WTC11 (cell line): ENCODE measurements at regions not wholly inside any gene's neighbourhood (a gene's known extent, or its start where the extent isn't known, plus 50 kb on each side); places are given as distances from the start of the nearest gene placed in this dataset.
"Not testable (repeated sequence)": the region's sequence is repeated elsewhere in the genome, so short reads cannot be mapped to it uniquely, and the experiment has no call there.

Experiments
- ATAC-seq: fragments of 200-7000 bp; cut with Tn5 transposase; 2 replicates; pipeline ENCODE4 v1.10.0; 2021; ENCODE audit warnings: mild to moderate bottlenecking, moderate library complexity
- CTCF ChIA-PET: fragments of 300-600 bp; sonication (Branson Sonifier 250); formaldehyde crosslinking; loops from one replicate; lab custom pipeline; 2021; ENCODE audit warnings: antibody characterized with exemption; lab: Charles Lee
- POLR2A ChIA-PET: fragments of 350-600 bp; sonication (Branson Sonifier 250); formaldehyde crosslinking; loops from one replicate; lab custom pipeline; 2021; ENCODE audit warnings: antibody characterized with exemption; lab: Charles Lee
- DNase-seq: peaks from one replicate; pipeline ENCODE4 v3.0.0; 2021; ENCODE audit warnings: low spot score
- H3K27ac Mint-ChIP-seq: 2 replicates; pipeline ENCODE4 v1.8.0; 2021; ENCODE audit warnings: mixed read lengths
- H3K27me3 Mint-ChIP-seq: 2 replicates; pipeline ENCODE4 v1.8.0; 2021; ENCODE audit warnings: low read depth, mild to moderate bottlenecking, moderate library complexity, mixed read lengths
- H3K36me3 Mint-ChIP-seq: 2 replicates; pipeline ENCODE4 v1.8.0; 2021; ENCODE audit warnings: mixed read lengths
- H3K4me1 Mint-ChIP-seq: 2 replicates; pipeline ENCODE4 v1.8.0; 2022; ENCODE audit warnings: mixed read lengths
- H3K4me3 Mint-ChIP-seq: 2 replicates; pipeline ENCODE4 v1.8.0; 2021; ENCODE audit warnings: mild to moderate bottlenecking, moderate library complexity, mixed read lengths
- H3K9me3 Mint-ChIP-seq: 2 replicates; pipeline ENCODE4 v1.8.0; 2021; ENCODE audit warnings: mixed read lengths
- ZNF423 ChIP-seq: fragments of 250-450 bp; sonication (Bioruptor Pico); IDR thresholded peaks from 2 replicates; pipeline ENCODE4 v2.1.2; 2022; ENCODE audit warnings: mild to moderate bottlenecking, moderate library complexity

- H3K27ac Mint-ChIP-seq, H3K27me3 Mint-ChIP-seq, H3K36me3 Mint-ChIP-seq, H3K4me3 Mint-ChIP-seq, POLR2A ChIA-PET, ATAC-seq, H3K9me3 Mint-ChIP-seq, CTCF ChIA-PET, H3K4me1 Mint-ChIP-seq, DNase-seq: not testable (repeated sequence)
- TF ChIP-seq ZNF423, result peak; percentile 27; the same call in 1 of the 2 replicates
Measured at GRCh38 chr2:87246066-87246717, 224.5 kb upstream of the PLGLB1 start.

DNA sequence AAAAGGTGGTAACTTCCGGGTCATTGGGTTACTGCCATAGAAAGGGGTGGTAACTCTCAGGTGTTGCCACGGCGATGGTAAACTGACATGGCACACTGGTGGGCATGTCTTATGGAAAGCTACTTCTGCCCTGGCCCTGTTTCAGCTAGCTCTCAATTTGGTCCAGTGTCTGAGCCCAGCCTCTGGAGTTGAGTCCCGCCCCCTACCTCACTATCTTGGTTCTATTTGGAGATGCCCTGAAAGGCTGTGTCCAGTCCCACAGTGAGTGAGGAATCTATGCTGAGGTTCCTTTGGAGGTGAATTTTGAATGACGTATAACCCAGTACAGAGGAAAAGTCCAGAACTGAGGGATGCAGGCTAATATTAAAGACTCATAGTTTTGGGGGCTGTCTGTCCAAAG, 230.4 kb upstream of the PLGLB1 start:
- DNase-seq, CTCF ChIA-PET, H3K4me1 Mint-ChIP-seq, H3K9me3 Mint-ChIP-seq, H3K4me3 Mint-ChIP-seq, ATAC-seq, POLR2A ChIA-PET, H3K27me3 Mint-ChIP-seq, H3K27ac Mint-ChIP-seq, H3K36me3 Mint-ChIP-seq: not testable (repeated sequence)

DNA sequence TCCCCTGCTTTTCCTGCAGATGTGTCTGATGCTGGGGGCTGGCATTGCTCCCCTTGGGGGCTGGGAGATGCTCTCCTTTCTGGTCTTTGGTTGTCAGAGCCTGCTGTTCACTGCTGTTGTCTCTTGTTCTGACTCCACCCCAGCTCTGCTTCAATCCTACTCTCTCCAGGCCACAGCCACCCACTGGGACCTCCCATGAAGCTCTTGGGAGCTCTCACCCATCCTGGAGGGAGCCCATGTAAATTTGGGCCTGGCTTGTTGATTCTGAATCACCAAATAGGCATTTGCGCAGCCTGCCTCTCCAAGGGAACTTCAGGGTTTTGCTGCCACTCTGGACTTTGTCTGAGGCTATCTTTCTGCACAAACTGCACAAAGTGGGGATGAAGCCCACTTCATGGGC, 232.9 kb upstream of the PLGLB1 start:
- ATAC-seq, H3K27ac Mint-ChIP-seq, CTCF ChIA-PET, H3K4me1 Mint-ChIP-seq, POLR2A ChIA-PET, H3K4me3 Mint-ChIP-seq, H3K27me3 Mint-ChIP-seq, H3K9me3 Mint-ChIP-seq, H3K36me3 Mint-ChIP-seq, DNase-seq: not testable (repeated sequence)

DNA sequence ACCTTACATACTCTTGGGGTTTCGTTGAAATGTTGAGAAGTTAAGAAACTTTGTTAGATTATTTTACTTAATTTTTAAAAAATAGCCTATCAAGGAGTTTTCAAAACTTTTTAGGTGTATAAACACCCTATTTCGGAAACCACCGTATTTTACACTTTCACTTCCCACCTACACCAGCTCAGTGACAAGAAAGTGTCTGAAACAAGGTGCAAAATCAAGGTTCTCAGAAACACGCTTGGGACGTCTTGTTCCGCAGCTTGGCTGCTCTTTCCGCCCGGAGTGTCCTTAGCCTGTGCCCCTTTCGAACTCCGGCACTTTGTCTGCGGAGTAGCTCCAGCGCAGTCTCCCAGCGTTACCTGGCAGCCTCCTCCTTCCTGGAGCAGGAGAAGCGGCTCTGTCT, 233.8 kb upstream of the PLGLB1 start:
- DNase-seq, POLR2A ChIA-PET, ATAC-seq, H3K4me1 Mint-ChIP-seq, H3K9me3 Mint-ChIP-seq, H3K27me3 Mint-ChIP-seq, H3K36me3 Mint-ChIP-seq, H3K27ac Mint-ChIP-seq, H3K4me3 Mint-ChIP-seq, CTCF ChIA-PET: not testable (repeated sequence)

DNA sequence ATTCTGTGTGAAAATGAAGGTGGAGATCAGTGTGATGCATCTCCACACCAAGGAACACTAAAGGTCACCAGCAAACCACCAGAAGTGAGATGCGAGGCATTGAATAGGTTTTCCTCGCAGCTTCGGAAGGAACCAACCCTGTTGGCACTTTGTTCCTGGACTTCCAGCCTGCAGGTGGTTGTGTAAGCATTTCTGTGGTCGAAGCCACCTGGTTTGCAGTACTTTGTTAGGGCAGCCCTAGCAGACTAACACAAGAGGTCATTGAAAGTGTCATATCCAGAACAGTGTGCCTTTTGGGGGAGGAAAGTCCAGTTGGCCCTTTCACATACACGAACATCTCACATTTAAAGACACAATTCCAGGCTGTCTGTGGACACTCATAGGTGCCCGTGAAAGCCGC, 237.2 kb upstream of the PLGLB1 start:
- DNase-seq, H3K4me3 Mint-ChIP-seq, POLR2A ChIA-PET, H3K27ac Mint-ChIP-seq, H3K36me3 Mint-ChIP-seq, ATAC-seq, CTCF ChIA-PET, H3K9me3 Mint-ChIP-seq, H3K4me1 Mint-ChIP-seq, H3K27me3 Mint-ChIP-seq: not testable (repeated sequence)

- POLR2A ChIA-PET, result not testable (repeated sequence)
Measured at GRCh38 chr2:87262184-87262702, 240.6 kb upstream of the PLGLB1 start.

GRCh38 chr2:87263868-87264518, 242.3 kb upstream of the PLGLB1 start:
- CTCF ChIA-PET, H3K9me3 Mint-ChIP-seq, H3K27ac Mint-ChIP-seq, H3K36me3 Mint-ChIP-seq, DNase-seq, H3K4me3 Mint-ChIP-seq, POLR2A ChIA-PET, H3K27me3 Mint-ChIP-seq, H3K4me1 Mint-ChIP-seq: not testable (repeated sequence)
- peak; percentile 92 for ATAC-seq

More at GRCh38 chr2:87262184-87262702, 240.6 kb upstream of the PLGLB1 start:
- H3K4me1 Mint-ChIP-seq, CTCF ChIA-PET, ATAC-seq, H3K9me3 Mint-ChIP-seq, H3K4me3 Mint-ChIP-seq, DNase-seq, H3K27me3 Mint-ChIP-seq, H3K27ac Mint-ChIP-seq, H3K36me3 Mint-ChIP-seq: not testable (repeated sequence)

DNA sequence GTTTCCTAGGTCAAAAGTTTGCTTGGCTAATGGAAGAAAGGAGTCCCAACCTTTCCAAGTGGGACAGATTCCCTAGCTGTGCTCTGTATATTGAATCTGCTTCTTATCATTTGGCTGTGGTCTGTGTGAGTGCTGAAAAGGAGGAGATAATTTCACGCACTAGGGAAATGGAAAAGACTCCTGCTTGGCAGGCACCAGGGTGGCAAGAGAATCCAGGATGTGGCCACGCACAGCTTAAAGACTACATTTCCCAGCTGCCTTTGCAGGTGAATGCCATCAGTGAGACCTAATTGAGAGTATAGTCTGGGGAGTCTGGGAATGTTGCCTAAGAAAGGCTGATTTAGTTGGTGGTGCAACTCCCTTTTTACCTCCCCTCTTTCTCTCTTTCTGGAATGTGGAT, 253.5 kb upstream of the PLGLB1 start:
- peak; percentile 87 for ATAC-seq
- H3K4me1 Mint-ChIP-seq, CTCF ChIA-PET, H3K27me3 Mint-ChIP-seq, DNase-seq, H3K4me3 Mint-ChIP-seq, H3K36me3 Mint-ChIP-seq, H3K27ac Mint-ChIP-seq, H3K9me3 Mint-ChIP-seq, POLR2A ChIA-PET: not testable (repeated sequence)

DNA sequence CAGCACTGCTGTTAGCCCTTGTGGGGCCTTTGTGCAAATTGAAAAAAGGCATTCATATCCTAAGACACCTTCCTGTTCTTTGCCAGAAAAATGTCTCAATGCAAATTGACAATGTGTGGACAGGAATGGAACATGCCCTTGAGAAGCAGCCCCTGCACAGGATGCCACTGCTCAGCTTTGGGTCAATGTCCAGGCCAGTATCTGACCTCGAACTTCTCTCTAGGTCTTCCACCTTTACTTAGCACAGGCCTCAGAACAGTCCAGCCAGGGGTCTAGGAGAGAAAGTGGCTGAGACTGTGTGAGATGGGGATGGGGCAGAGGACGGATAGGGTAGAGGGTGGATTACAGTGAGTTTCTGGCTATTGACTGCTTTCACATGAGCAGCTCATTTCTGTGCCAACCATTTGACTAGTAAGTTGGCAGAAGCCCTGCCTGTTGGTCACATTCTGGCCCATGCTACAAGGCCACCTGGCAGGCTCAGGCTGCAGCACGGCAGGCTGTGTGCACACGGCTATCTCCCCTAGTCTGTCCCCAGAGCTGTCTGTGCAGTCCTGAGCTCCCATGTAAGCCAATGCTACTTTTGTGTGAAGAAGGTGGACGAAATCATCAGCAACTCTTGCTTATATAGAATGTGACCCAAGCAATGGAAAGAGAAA, 254.5 kb upstream of the PLGLB1 start:
- H3K9me3 Mint-ChIP-seq, DNase-seq, H3K4me3 Mint-ChIP-seq, H3K36me3 Mint-ChIP-seq, H3K4me1 Mint-ChIP-seq, H3K27ac Mint-ChIP-seq, CTCF ChIA-PET, POLR2A ChIA-PET, H3K27me3 Mint-ChIP-seq, ATAC-seq: not testable (repeated sequence)

DNA sequence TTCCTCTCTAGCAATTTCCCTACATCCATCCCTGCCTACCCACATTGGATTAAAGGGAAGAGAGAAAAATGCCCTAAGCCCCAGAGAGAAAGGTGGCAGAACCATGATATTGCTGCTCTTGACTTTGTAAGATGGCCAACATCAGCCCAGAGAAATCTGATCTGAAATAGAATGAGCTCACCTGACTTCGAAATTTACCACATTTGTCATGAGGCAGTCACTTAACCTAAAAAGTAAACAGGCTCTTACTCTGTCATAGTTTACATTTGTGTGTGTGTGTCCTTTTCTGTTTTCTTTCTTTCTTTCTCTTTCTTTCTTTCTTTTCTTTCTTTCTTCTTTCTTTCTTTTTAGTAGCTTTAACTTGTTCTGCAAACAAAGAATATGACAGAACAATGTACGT, 255.0 kb upstream of the PLGLB1 start:
- CTCF ChIA-PET, H3K4me1 Mint-ChIP-seq, H3K36me3 Mint-ChIP-seq, H3K4me3 Mint-ChIP-seq, H3K9me3 Mint-ChIP-seq, ATAC-seq, H3K27me3 Mint-ChIP-seq, DNase-seq, POLR2A ChIA-PET, H3K27ac Mint-ChIP-seq: not testable (repeated sequence)

DNA sequence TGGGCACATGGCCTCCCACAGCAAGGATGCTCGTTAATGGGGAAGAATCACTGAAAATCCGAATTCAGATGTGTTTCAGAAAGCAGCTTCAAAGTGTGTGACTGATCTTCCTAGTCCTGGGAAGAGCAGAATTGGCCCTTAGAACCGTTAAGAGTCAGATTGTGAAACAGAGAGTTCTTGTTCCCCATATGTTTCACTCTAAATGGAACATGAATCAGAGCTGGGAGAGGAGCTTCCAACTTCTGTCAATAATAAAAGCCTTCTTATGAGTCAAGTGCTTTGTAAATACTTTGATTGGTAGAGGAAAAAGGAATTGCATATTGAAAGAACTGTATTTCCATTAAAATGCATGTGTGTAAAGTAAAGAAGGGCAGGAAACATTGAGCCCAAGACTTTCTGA, 256.1 kb upstream of the PLGLB1 start:
- POLR2A ChIA-PET, H3K4me3 Mint-ChIP-seq, H3K36me3 Mint-ChIP-seq, DNase-seq, CTCF ChIA-PET, H3K27ac Mint-ChIP-seq, H3K27me3 Mint-ChIP-seq, ATAC-seq, H3K4me1 Mint-ChIP-seq, H3K9me3 Mint-ChIP-seq: not testable (repeated sequence)
